HCT116 (cell line): ENCODE measurements at regions not wholly inside any gene's neighbourhood (a gene's known extent, or its start where the extent isn't known, plus 50 kb on each side); places are given as distances from the start of the nearest gene placed in this dataset.

ENCODE experiments used
- ATAC-seq: fragments of 200-7000 bp; cut with Tn5 transposase; 2 replicates; pipeline ENCODE4 v1.9.1; 2020; ENCODE audit warnings: mild to moderate bottlenecking, moderate library complexity
- BruUV-seq: library from RNA; stranded (reverse); fragments of 400-500 nt; replicated peaks from 2 replicates; lab custom pipeline; 2021; lab: Mats Ljungman, UMichigan
- CTCF ChIA-PET: fragments of 300-600 bp; sonication (Branson Sonifier 250); formaldehyde crosslinking; loops from one replicate; lab custom pipeline; 2021; ENCODE audit warnings: antibody characterized with exemption; lab: Charles Lee
- POLR2A ChIA-PET: fragments of 300-600, 350-600 bp; sonication (Branson Sonifier 250); formaldehyde crosslinking; loops from one replicate; lab custom pipeline; 2021; ENCODE audit warnings: antibody characterized with exemption; lab: Charles Lee
- RAD21 ChIA-PET, 2 experiments: fragments of 300-600 bp; sonication (Branson Sonifier 250); formaldehyde crosslinking; loops; one replicate each; lab custom pipeline; 2023; ENCODE audit warnings: low total read pairs in 2 of 2; ENCODE audit not compliant: uncharacterized antibody in 2 of 2, unreplicated experiment in 2 of 2, low non-redundant PET in 1 of 2; lab: Charles Lee
- DNase-seq: peaks from one replicate; pipeline ENCODE4 v3.0.0-alpha.2; 2010; ENCODE audit warnings: low read depth, low spot score
- H2AFZ ChIP-seq: fragments of 200-600 bp; shearing (Covaris generic), sonication (generic); 2 replicates; pipeline ENCODE4 v1.6.1; 2017; ENCODE audit warnings: low read depth, mixed run types, mixed read lengths, antibody characterized with exemption, low read length; ENCODE audit not compliant: poor library complexity, severe bottlenecking
- H3K27ac ChIP-seq: 2 replicates; pipeline ENCODE4 v1.5.1; 2012; ENCODE audit warnings: low read depth, low read length
- H3K27me3 ChIP-seq: fragments of 200-600 bp; sonication (generic); 2 replicates; pipeline ENCODE4 v1.6.1; 2016; ENCODE audit warnings: mixed run types, low read length, mixed read lengths; ENCODE audit not compliant: insufficient read depth
- H3K36me3 ChIP-seq, 2 experiments: fragments of 200-500 bp in 1 of 2; fragments of 200-600 bp in 1 of 2; sonication (Bioruptor generic) in 1 of 2; sonication (generic) in 1 of 2; 2 replicates each; pipeline versions ENCODE4 v1.5.1 to v1.6.1; 2014 to 2016; ENCODE audit warnings: low read length in 2 of 2, inconsistent platforms in 1 of 2, mixed read lengths in 1 of 2, mixed run types in 1 of 2; ENCODE audit not compliant: insufficient read depth in 2 of 2, control insufficient read depth in 1 of 2
- H3K4me1 ChIP-seq, 2 experiments: fragments of 200-600 bp in 1 of 2; sonication (generic) in 1 of 2; 2 replicates each; pipeline versions ENCODE4 v1.5.1 to v1.6.1; 2012 to 2017; ENCODE audit warnings: low read length in 2 of 2, inconsistent platforms in 1 of 2, mild to moderate bottlenecking in 1 of 2, mixed read lengths in 1 of 2, mixed run types in 1 of 2, moderate library complexity in 1 of 2; ENCODE audit not compliant: insufficient read depth in 2 of 2, control insufficient read depth in 1 of 2
- H3K4me2 ChIP-seq: fragments of 200-600 bp; sonication (generic); 2 replicates; pipeline ENCODE4 v1.6.1; 2017; ENCODE audit warnings: mixed run types, low read length, mixed read lengths
- H3K4me3 ChIP-seq, 2 experiments: fragments of 200-600 bp in 1 of 2; sonication (generic) in 1 of 2; replicated peaks in 1 of 2; 2 replicates each; pipeline ENCODE4 v1.5.1; 2011 to 2016; ENCODE audit warnings: low read length in 2 of 2, control low read depth in 1 of 2, low read depth in 1 of 2, mild to moderate bottlenecking in 1 of 2, mixed read lengths in 1 of 2, mixed run types in 1 of 2
- H3K79me2 ChIP-seq: fragments of 200-600 bp; sonication (generic); 2 replicates; pipeline ENCODE4 v1.6.1; 2017; ENCODE audit warnings: mild to moderate bottlenecking, mixed run types, low read length, moderate library complexity, mixed read lengths; ENCODE audit not compliant: insufficient read depth
- H3K9ac ChIP-seq: fragments of 200-600 bp; sonication (generic); 2 replicates; pipeline ENCODE4 v1.6.1; 2016; ENCODE audit warnings: low read length, mixed read lengths
- H3K9me2 ChIP-seq: fragments of 200-600 bp; sonication (generic), shearing (Covaris generic); 2 replicates; pipeline ENCODE4 v1.6.1; 2017; ENCODE audit warnings: mixed run types, mild to moderate bottlenecking, moderate library complexity; ENCODE audit not compliant: insufficient read depth
- H3K9me3 ChIP-seq, 2 experiments: fragments of 200-500 bp in 1 of 2; fragments of 200-600 bp in 1 of 2; sonication (Bioruptor generic) in 1 of 2; sonication (generic) in 1 of 2; 2 replicates each; pipeline ENCODE4 v1.6.1; 2014 to 2017; ENCODE audit warnings: low read length in 2 of 2, mixed read lengths in 2 of 2, inconsistent platforms in 1 of 2, low read depth in 1 of 2, mild to moderate bottlenecking in 1 of 2, mixed run types in 1 of 2, moderate library complexity in 1 of 2; ENCODE audit not compliant: control insufficient read depth in 1 of 2, insufficient read depth in 1 of 2
- H4K20me1 ChIP-seq: fragments of 200-600 bp; sonication (generic), shearing (Covaris generic); 2 replicates; pipeline ENCODE4 v1.6.1; 2017; ENCODE audit warnings: mixed run types, mild to moderate bottlenecking, moderate library complexity; ENCODE audit not compliant: insufficient read depth
- JUND ChIP-seq: IDR thresholded peaks from 2 replicates; pipeline ENCODE4 v1.6.1; 2012
- POLR2AphosphoS5 ChIP-seq: IDR thresholded peaks from 2 replicates; pipeline ENCODE4 v1.6.1; 2011; ENCODE audit warnings: mild to moderate bottlenecking, low read depth, low read length, moderate library complexity
- REST ChIP-seq: IDR thresholded peaks from 2 replicates; pipeline ENCODE4 v1.6.1; 2012; ENCODE audit warnings: low read depth
- SIN3A ChIP-seq: IDR thresholded peaks from 2 replicates; pipeline ENCODE4 v1.6.1; 2012; ENCODE audit warnings: low read depth
- intact Hi-C: fragments of 100-400 bp; cut with micrococcal nuclease; formaldehyde crosslinking; loops from 2 replicates; pipeline ENCODE4 v1.10.0; 2022

GRCh38 chr13:87207280-87208003 lies 463.7 kb upstream of the SLITRK5 start:
- CTCF ChIA-PET, result no interaction called here
- POLR2A ChIA-PET, result no interaction called here

More at GRCh38 chr13:87207280-87208003, 463.7 kb upstream of the SLITRK5 start:
- Histone ChIP-seq H3K36me3 (no peaks in the 10 kb centered on the region), H3K9ac (no peak overlapping the region), H3K9me3 (no peaks in the 10 kb centered on the region; a peak in 1 of 4 replicates), H4K20me1 (no peaks in the 10 kb centered on the region), H3K9me2 (no peaks in the 10 kb centered on the region), H3K4me1 (no peaks in the 10 kb centered on the region), H3K27me3 (no peaks in the 10 kb centered on the region), H3K4me3 (no peak overlapping the region), H3K4me2 (no peak overlapping the region), H2AFZ (no peak overlapping the region), H3K79me2 (no peaks in the 10 kb centered on the region), H3K27ac (no peak overlapping the region)
- ATAC-seq (no peak), DNase-seq (no peak)
- intact Hi-C loops, result no loop called here
- BruUV-seq, result no TSS peak
- TF ChIP-seq JUND, result no peak
- no peak for TF ChIP-seq REST
- no peak for TF ChIP-seq POLR2AphosphoS5
- no peak for TF ChIP-seq SIN3A
- RAD21 ChIA-PET, result no interaction called here
